CD4-positive, alpha-beta T cell treated with Interleukin-6 at 100 ng/mL for 8 hours (primary cell): ENCODE measurements at regions not wholly inside any gene's neighbourhood (a gene's known extent, or its start where the extent isn't known, plus 50 kb on each side); places are given as distances from the start of the nearest gene placed in this dataset.
"Not testable (repeated sequence)": the region's sequence is repeated elsewhere in the genome, so short reads cannot be mapped to it uniquely, and the experiment has no call there.

ENCODE experiments used
- DNase-seq: peaks from one replicate; pipeline ENCODE4 v3.0.0-alpha.2; 2020; ENCODE audit warnings: mixed read lengths, low spot score

- DNase-seq, result no peak
Observed at GRCh38 chr18:3328532-3328931, 66.6 kb downstream of the MYL12B start.

- DNase-seq, result no peak
Observed at GRCh38 chr18:3329471-3329870, 67.5 kb downstream of the MYL12B start.

- no peak for DNase-seq
Observed at GRCh38 chr18:3329872-3330271, 67.9 kb downstream of the MYL12B start.

GRCh38 chr18:3330622-3331021 lies 68.7 kb downstream of the MYL12B start:
- DNase-seq, result no peak

- no peak for DNase-seq
Observed at GRCh38 chr18:3332376-3332775, 70.4 kb downstream of the MYL12B start.

GRCh38 chr18:3333056-3333720 lies 71.3 kb downstream of the MYL12B start:
- no peak for DNase-seq

- no peak for DNase-seq
Observed at GRCh38 chr18:3333721-3334386, 71.9 kb downstream of the MYL12B start.

GRCh38 chr18:3340015-3340681 lies 78.2 kb downstream of the MYL12B start:
- DNase-seq, result peak; percentile 6

GRCh38 chr18:3340682-3341097 lies 78.8 kb downstream of the MYL12B start:
- DNase-seq, result no peak

- no peak for DNase-seq
Observed at GRCh38 chr18:3342628-3343027, 80.7 kb downstream of the MYL12B start.

GRCh38 chr18:3345452-3345851 lies 83.5 kb downstream of the MYL12B start:
- no peak for DNase-seq

GRCh38 chr18:3345885-3346284 lies 84.0 kb downstream of the MYL12B start:
- DNase-seq, result no peak

- no peak for DNase-seq
Observed at GRCh38 chr18:3346487-3346886, 84.6 kb downstream of the MYL12B start.

GRCh38 chr18:3347286-3347803 lies 85.4 kb downstream of the MYL12B start:
- DNase-seq, result no peak

- DNase-seq, result no peak
Observed at GRCh38 chr18:3348176-3348575, 86.2 kb downstream of the MYL12B start.

GRCh38 chr18:3349046-3349841 lies 87.3 kb downstream of the MYL12B start:
- DNase-seq, result not testable (repeated sequence)

GRCh38 chr18:3350021-3350420 lies 88.1 kb downstream of the MYL12B start:
- DNase-seq, result no peak

- no peak for DNase-seq
Observed at GRCh38 chr18:3350566-3351527, 88.9 kb downstream of the MYL12B start.

- no peak for DNase-seq
Observed at GRCh38 chr18:3354506-3354905, 92.6 kb downstream of the MYL12B start.

GRCh38 chr18:3356614-3357013 lies 93.4 kb upstream of the TGIF1 start:
- DNase-seq, result no peak

- DNase-seq, result no peak
Observed at GRCh38 chr18:3357516-3357915, 92.5 kb upstream of the TGIF1 start.
